BLaER1 (cell line): ENCODE measurements at regions not wholly inside any gene's neighbourhood (a gene's known extent, or its start where the extent isn't known, plus 50 kb on each side); places are given as distances from the start of the nearest gene placed in this dataset.
A peak's percentile ranks its signal among the peaks of the same experiment; 100 is the strongest.

Experiments
- H3K27ac ChIP-seq: shearing (Covaris generic); formaldehyde crosslinking; 2 replicates; pipeline ENCODE4 v1.8.1; 2022
- H3K27me3 ChIP-seq: shearing (Covaris generic); formaldehyde crosslinking; 2 replicates; pipeline ENCODE4 v1.8.1; 2022
- H3K36me3 ChIP-seq: shearing (Covaris generic); formaldehyde crosslinking; 2 replicates; pipeline ENCODE4 v1.8.1; 2022
- H3K4me1 ChIP-seq: shearing (Covaris generic); formaldehyde crosslinking; 2 replicates; pipeline ENCODE4 v1.8.1; 2022
- H3K4me2 ChIP-seq: shearing (Covaris generic); formaldehyde crosslinking; 2 replicates; pipeline ENCODE4 v1.8.1; 2022
- H3K4me3 ChIP-seq: shearing (Covaris generic); formaldehyde crosslinking; 2 replicates; pipeline ENCODE4 v1.8.1; 2022
- H3K9ac ChIP-seq: shearing (Covaris generic); formaldehyde crosslinking; 2 replicates; pipeline ENCODE4 v1.8.1; 2022
- H3K9me3 ChIP-seq: shearing (Covaris generic); formaldehyde crosslinking; 2 replicates; pipeline ENCODE4 v1.8.1; 2022
- H4K20me1 ChIP-seq: shearing (Covaris generic); formaldehyde crosslinking; 2 replicates; pipeline ENCODE4 v1.8.1; 2022
- Cebpa-rat ChIP-seq: shearing (Covaris generic); IDR thresholded peaks from 2 replicates; pipeline ENCODE4 v1.8.1; 2022

- Histone ChIP-seq H3K4me3 (no peak overlapping the region), H3K36me3 (no peaks in the 10 kb centered on the region), H4K20me1 (no peaks in the 10 kb centered on the region), H3K4me2 (no peak overlapping the region), H3K9ac (no peak overlapping the region), H3K27me3 (no peaks in the 10 kb centered on the region), H3K27ac (no peak overlapping the region), H3K9me3 (no peaks in the 10 kb centered on the region), H3K4me1 (peaks cover 8% of the 10 kb centered on the region; the same call in 1 of the 2 replicates)
- no peak for TF ChIP-seq Cebpa-rat
Observed at GRCh38 chr10:78692071-78692470, 376.7 kb upstream of the ZMIZ1 start.

GRCh38 chr10:78695846-78696245 lies 372.9 kb upstream of the ZMIZ1 start:
- Histone ChIP-seq H3K4me1 (peaks cover 16% of the 10 kb centered on the region), H3K9ac (no peak overlapping the region), H4K20me1 (no peaks in the 10 kb centered on the region), H3K36me3 (no peaks in the 10 kb centered on the region), H3K4me2 (no peak overlapping the region), H3K9me3 (no peaks in the 10 kb centered on the region), H3K27ac (no peak overlapping the region), H3K27me3 (no peaks in the 10 kb centered on the region), H3K4me3 (no peak overlapping the region)
- no peak for TF ChIP-seq Cebpa-rat

GRCh38 chr10:78696791-78697395 lies 371.9 kb upstream of the ZMIZ1 start:
- H3K27me3 ChIP-seq: no peaks in the 10 kb centered on the region
- no peak overlapping the region for H3K4me2 ChIP-seq
- H3K4me3 ChIP-seq: no peak overlapping the region
- H3K27ac ChIP-seq: no peak overlapping the region
- no peak for TF ChIP-seq Cebpa-rat
- H3K36me3 ChIP-seq: no peaks in the 10 kb centered on the region
- H3K9me3 ChIP-seq: no peaks in the 10 kb centered on the region
- peaks cover 16% of the 10 kb centered on the region for H3K4me1 ChIP-seq
- H3K9ac ChIP-seq: no peak overlapping the region
- no peaks in the 10 kb centered on the region for H4K20me1 ChIP-seq

GRCh38 chr10:78699971-78700370 lies 368.8 kb upstream of the ZMIZ1 start:
- H3K9ac ChIP-seq: no peak overlapping the region
- no peaks in the 10 kb centered on the region for H3K9me3 ChIP-seq
- peaks cover 16% of the 10 kb centered on the region for H3K4me1 ChIP-seq
- 0 out of 2 replicates have a peak overlapping the region, but pooled peaks have one; percentile 38 for H3K4me2 ChIP-seq
- no peaks in the 10 kb centered on the region for H3K27me3 ChIP-seq
- no peaks in the 10 kb centered on the region for H4K20me1 ChIP-seq
- no peak overlapping the region for H3K27ac ChIP-seq
- no peak overlapping the region for H3K4me3 ChIP-seq
- no peak for TF ChIP-seq Cebpa-rat
- no peaks in the 10 kb centered on the region for H3K36me3 ChIP-seq

- TF ChIP-seq Cebpa-rat: no peak
- H3K4me2 ChIP-seq: 0 out of 2 replicates have a peak overlapping the region, but pooled peaks have one; percentile 38
Observed at GRCh38 chr10:78700413-78700812, 368.4 kb upstream of the ZMIZ1 start.

GRCh38 chr10:78700816-78701520 lies 367.8 kb upstream of the ZMIZ1 start:
- Histone ChIP-seq H3K4me2 (0 out of 2 replicates have a peak overlapping the region, but pooled peaks have one; percentile 38), H3K4me3 (no peak overlapping the region), H3K36me3 (no peaks in the 10 kb centered on the region), H3K27me3 (no peaks in the 10 kb centered on the region), H3K9me3 (no peaks in the 10 kb centered on the region), H3K27ac (no peak overlapping the region), H3K4me1 (peaks cover 16% of the 10 kb centered on the region), H4K20me1 (no peaks in the 10 kb centered on the region), H3K9ac (no peak overlapping the region)
- TF ChIP-seq Cebpa-rat: no peak

More at GRCh38 chr10:78700413-78700812, 368.4 kb upstream of the ZMIZ1 start:
- H4K20me1 ChIP-seq: no peaks in the 10 kb centered on the region
- H3K27ac ChIP-seq: no peak overlapping the region
- H3K4me1 ChIP-seq: peaks cover 16% of the 10 kb centered on the region
- no peaks in the 10 kb centered on the region for H3K36me3 ChIP-seq
- no peak overlapping the region for H3K4me3 ChIP-seq
- H3K27me3 ChIP-seq: no peaks in the 10 kb centered on the region
- no peak overlapping the region for H3K9ac ChIP-seq
- H3K9me3 ChIP-seq: no peaks in the 10 kb centered on the region

- Histone ChIP-seq H4K20me1 (no peaks in the 10 kb centered on the region), H3K4me2 (no peak overlapping the region), H3K4me1 (peaks cover 16% of the 10 kb centered on the region), H3K9ac (no peak overlapping the region), H3K9me3 (no peaks in the 10 kb centered on the region), H3K4me3 (no peak overlapping the region), H3K27me3 (no peaks in the 10 kb centered on the region), H3K36me3 (no peaks in the 10 kb centered on the region), H3K27ac (no peak overlapping the region)
- no peak for TF ChIP-seq Cebpa-rat
Observed at GRCh38 chr10:78702186-78702585, 366.6 kb upstream of the ZMIZ1 start.

GRCh38 chr10:78702876-78703275 lies 365.9 kb upstream of the ZMIZ1 start:
- peaks cover 16% of the 10 kb centered on the region for H3K4me1 ChIP-seq
- no peak for TF ChIP-seq Cebpa-rat
- H3K27me3 ChIP-seq: no peaks in the 10 kb centered on the region
- no peak overlapping the region for H3K4me3 ChIP-seq
- no peaks in the 10 kb centered on the region for H3K9me3 ChIP-seq
- no peak overlapping the region for H3K27ac ChIP-seq
- no peak overlapping the region for H3K9ac ChIP-seq
- no peaks in the 10 kb centered on the region for H4K20me1 ChIP-seq
- no peak overlapping the region for H3K4me2 ChIP-seq
- no peaks in the 10 kb centered on the region for H3K36me3 ChIP-seq

- Histone ChIP-seq H3K4me2 (no peak overlapping the region), H3K4me3 (no peak overlapping the region), H3K27ac (no peak overlapping the region), H4K20me1 (no peaks in the 10 kb centered on the region), H3K4me1 (peaks cover 12% of the 10 kb centered on the region), H3K9me3 (no peaks in the 10 kb centered on the region), H3K27me3 (no peaks in the 10 kb centered on the region), H3K36me3 (no peaks in the 10 kb centered on the region), H3K9ac (no peak overlapping the region)
- no peak for TF ChIP-seq Cebpa-rat
Observed at GRCh38 chr10:78703593-78703992, 365.2 kb upstream of the ZMIZ1 start.

- H3K9ac ChIP-seq: no peak overlapping the region
- H4K20me1 ChIP-seq: no peaks in the 10 kb centered on the region
- no peaks in the 10 kb centered on the region for H3K36me3 ChIP-seq
- H3K4me2 ChIP-seq: no peak overlapping the region
- no peak for TF ChIP-seq Cebpa-rat
- peaks cover 8% of the 10 kb centered on the region; the same call in 1 of the 2 replicates for H3K9me3 ChIP-seq
- H3K4me1 ChIP-seq: no peaks in the 10 kb centered on the region
- no peak overlapping the region for H3K4me3 ChIP-seq
- H3K27ac ChIP-seq: no peak overlapping the region
- H3K27me3 ChIP-seq: no peaks in the 10 kb centered on the region
Observed at GRCh38 chr10:78706256-78706655, 362.5 kb upstream of the ZMIZ1 start.
